WERI-Rb-1 (cell line): ENCODE measurements at regions not wholly inside any gene's neighbourhood (a gene's known extent, or its start where the extent isn't known, plus 50 kb on each side); places are given as distances from the start of the nearest gene placed in this dataset.

Source experiments
- DNase-seq: peaks from one replicate; pipeline ENCODE4 v3.0.0-alpha.2; 2020
- H3K27ac ChIP-seq: fragments of 250-450 bp; sonication (Bioruptor Pico); 2 replicates; pipeline ENCODE4 v1.5.1; 2020; ENCODE audit warnings: mild to moderate bottlenecking, moderate library complexity
- H3K27me3 ChIP-seq: fragments of 250-450 bp; sonication (Bioruptor Pico); 2 replicates; pipeline ENCODE4 v1.5.1; 2021; ENCODE audit warnings: mild to moderate bottlenecking, low read depth, moderate library complexity; ENCODE audit not compliant: insufficient read depth, severe bottlenecking
- H3K36me3 ChIP-seq: fragments of 250-450 bp; sonication (Bioruptor Pico); 2 replicates; pipeline ENCODE4 v1.5.1; 2020; ENCODE audit warnings: mild to moderate bottlenecking, moderate library complexity
- H3K4me3 ChIP-seq: 2 replicates; pipeline ENCODE4 v1.5.1; 2011; ENCODE audit warnings: low read depth, mild to moderate bottlenecking, control low read depth, low read length
- H3K9me3 ChIP-seq: fragments of 250-450 bp; sonication (Bioruptor Pico); 2 replicates; pipeline ENCODE4 v1.5.1; 2021; ENCODE audit warnings: mild to moderate bottlenecking, moderate library complexity; ENCODE audit not compliant: severe bottlenecking
- TF ChIP-seq, protein P1 (sequence below): IDR thresholded peaks from 2 replicates; pipeline ENCODE4 v1.5.1; 2011; ENCODE audit warnings: low read depth, mild to moderate bottlenecking, control low read depth, inconsistent platforms, low read length

- no peak for DNase-seq
- Histone ChIP-seq H3K9me3 (no peaks in the 10 kb centered on the region), H3K27me3 (no peaks in the 10 kb centered on the region), H3K27ac (no peak overlapping the region), H3K36me3 (no peaks in the 10 kb centered on the region), H3K4me3 (no peak overlapping the region)
- TF ChIP-seq, protein P1, sequence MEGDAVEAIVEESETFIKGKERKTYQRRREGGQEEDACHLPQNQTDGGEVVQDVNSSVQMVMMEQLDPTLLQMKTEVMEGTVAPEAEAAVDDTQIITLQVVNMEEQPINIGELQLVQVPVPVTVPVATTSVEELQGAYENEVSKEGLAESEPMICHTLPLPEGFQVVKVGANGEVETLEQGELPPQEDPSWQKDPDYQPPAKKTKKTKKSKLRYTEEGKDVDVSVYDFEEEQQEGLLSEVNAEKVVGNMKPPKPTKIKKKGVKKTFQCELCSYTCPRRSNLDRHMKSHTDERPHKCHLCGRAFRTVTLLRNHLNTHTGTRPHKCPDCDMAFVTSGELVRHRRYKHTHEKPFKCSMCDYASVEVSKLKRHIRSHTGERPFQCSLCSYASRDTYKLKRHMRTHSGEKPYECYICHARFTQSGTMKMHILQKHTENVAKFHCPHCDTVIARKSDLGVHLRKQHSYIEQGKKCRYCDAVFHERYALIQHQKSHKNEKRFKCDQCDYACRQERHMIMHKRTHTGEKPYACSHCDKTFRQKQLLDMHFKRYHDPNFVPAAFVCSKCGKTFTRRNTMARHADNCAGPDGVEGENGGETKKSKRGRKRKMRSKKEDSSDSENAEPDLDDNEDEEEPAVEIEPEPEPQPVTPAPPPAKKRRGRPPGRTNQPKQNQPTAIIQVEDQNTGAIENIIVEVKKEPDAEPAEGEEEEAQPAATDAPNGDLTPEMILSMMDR: no peak
These were observed 183.2 kb downstream of the GRIN2B start for GRCh38 chr12:13798162-13798561.

DNA sequence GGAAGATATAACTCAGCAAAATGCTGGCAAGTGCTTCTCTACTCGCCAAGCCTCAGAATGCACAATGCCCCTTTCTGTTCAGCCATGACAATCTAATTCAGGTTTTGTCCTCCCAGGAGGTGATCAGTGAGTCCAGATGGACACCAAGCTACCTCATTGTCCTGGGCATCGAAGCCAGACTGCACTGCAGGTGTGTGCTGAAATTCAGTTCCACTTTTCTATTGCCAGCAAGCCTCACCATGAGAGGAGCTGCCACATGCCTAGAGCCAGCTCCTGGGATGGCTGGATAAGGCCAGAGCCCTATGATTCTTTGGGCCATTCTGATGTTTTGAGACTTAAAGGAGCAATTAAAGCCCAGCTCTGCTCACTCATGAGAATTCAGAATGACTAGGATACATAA, 186.7 kb downstream of the GRIN2B start:
- TF ChIP-seq, protein P1: no peak
- no peaks in the 10 kb centered on the region for H3K27me3 ChIP-seq
- H3K9me3 ChIP-seq: no peaks in the 10 kb centered on the region
- H3K4me3 ChIP-seq: no peak overlapping the region
- no peaks in the 10 kb centered on the region for H3K36me3 ChIP-seq
- H3K27ac ChIP-seq: no peak overlapping the region
- DNase-seq: no peak

DNA sequence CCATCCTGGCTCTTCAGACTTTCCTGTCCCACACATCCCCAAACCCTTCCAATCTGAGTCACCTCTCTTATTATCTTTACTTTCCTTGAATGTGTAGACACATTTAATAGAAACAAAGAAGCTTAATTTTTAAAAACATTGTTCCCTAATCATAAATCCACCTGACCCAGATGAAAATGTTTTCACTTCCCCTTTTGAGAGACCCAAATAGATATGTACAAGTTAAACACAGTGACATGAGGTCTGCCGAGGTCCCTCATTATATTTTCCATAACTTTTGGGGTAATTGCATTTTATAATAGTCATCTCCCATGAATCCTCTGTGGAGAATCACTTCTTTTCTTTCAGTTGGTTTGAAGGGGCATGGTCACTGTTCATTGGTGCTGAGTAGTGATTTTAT, 191.1 kb downstream of the GRIN2B start:
- Histone ChIP-seq H3K27me3 (no peaks in the 10 kb centered on the region), H3K4me3 (no peak overlapping the region), H3K36me3 (no peaks in the 10 kb centered on the region), H3K9me3 (no peaks in the 10 kb centered on the region), H3K27ac (no peak overlapping the region)
- TF ChIP-seq, protein P1: no peak
- DNase-seq: no peak

DNA sequence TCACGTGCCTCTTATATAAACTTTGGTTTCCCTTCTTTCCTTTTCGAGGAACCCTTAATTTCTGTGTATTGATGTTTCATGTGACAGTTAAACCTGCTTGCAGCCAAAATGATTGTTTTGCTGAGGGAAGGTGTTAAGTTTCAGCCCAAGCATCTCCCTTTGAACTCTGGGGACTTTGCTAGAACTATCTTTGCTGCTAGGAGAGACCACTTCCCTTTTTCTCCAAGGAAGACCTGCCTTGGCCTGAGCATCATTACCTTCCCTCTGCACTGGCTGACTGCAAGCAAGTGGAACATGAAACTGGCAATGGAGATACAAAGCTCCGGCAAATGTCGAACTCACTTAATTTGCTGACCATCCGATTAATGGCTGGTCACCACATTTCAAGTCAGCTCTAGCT, 192.8 kb downstream of the GRIN2B start:
- Histone ChIP-seq H3K27me3 (no peaks in the 10 kb centered on the region), H3K9me3 (no peaks in the 10 kb centered on the region), H3K36me3 (no peaks in the 10 kb centered on the region), H3K27ac (no peak overlapping the region), H3K4me3 (no peak overlapping the region)
- no peak for DNase-seq
- TF ChIP-seq, protein P1: no peak

DNA sequence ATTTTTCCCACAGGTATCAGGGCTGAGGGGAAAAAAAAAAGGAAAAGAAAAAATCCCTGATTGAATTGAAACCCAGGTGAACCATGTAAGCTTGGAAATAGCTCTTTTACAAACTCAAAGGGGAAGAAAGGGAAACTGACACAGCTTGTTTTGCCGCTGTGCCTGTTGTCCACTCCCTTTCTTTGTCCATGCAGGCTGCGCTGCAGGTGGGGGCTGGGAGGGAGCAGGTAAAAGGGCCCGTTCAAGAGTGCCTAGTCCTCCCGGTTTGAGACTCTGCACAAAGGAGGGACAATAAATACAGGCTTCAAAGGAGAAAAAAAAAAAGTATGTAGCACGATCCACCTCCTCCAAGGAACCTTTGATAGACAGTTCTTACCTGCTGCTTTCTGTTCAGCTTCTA, 194.8 kb downstream of the GRIN2B start:
- TF ChIP-seq, protein P1: no peak
- Histone ChIP-seq H3K27ac (no peak overlapping the region), H3K9me3 (no peaks in the 10 kb centered on the region), H3K4me3 (no peak overlapping the region), H3K36me3 (no peaks in the 10 kb centered on the region), H3K27me3 (no peaks in the 10 kb centered on the region)
- no peak for DNase-seq

DNA sequence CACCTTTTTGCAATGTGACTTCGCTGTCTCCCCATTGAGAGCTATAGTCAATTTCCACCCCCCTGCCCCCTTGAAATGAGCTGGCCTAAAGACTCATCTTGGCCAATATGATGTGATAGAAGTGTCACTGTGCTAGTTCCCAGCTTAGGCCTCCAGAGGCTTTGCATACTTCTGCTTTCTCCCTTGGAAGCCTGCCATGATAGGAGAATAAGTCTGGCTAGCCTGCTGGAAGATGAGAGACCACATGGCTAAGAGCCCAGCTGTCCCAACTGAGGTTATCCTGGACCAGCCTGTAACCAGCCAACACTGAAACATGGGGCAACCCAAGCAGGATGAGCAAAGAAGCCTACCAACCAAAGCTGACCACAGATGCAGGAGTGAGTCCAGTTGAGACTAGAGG, 196.9 kb downstream of the GRIN2B start:
- no peak for DNase-seq
- no peak overlapping the region for H3K4me3 ChIP-seq

More for the DNA sequence above, 196.9 kb downstream of the GRIN2B start:
- Histone ChIP-seq H3K27me3 (no peaks in the 10 kb centered on the region), H3K9me3 (no peaks in the 10 kb centered on the region), H3K36me3 (no peaks in the 10 kb centered on the region), H3K27ac (no peak overlapping the region)
- TF ChIP-seq, protein P1: no peak
